ENCODE measurements at regions not wholly inside any gene's neighbourhood (a gene's known extent, or its start where the extent isn't known, plus 50 kb on each side); places are given as distances from the start of the nearest gene placed in this dataset.

- DNase-seq, result no peak
Measured at GRCh38 chr12:63317880-63318279, 166.9 kb upstream of the AVPR1A start.

- DNase-seq, result no peak
Measured at GRCh38 chr12:63317286-63317846, 166.4 kb upstream of the AVPR1A start.

- no peak for DNase-seq
Measured at GRCh38 chr12:63313139-63313538, 162.1 kb upstream of the AVPR1A start.

- DNase-seq, result no peak
Measured at GRCh38 chr12:63308671-63309070, 157.7 kb upstream of the AVPR1A start.

GRCh38 chr12:63307849-63308248 lies 156.8 kb upstream of the AVPR1A start:
- no peak for DNase-seq

- no peak for DNase-seq
Measured at GRCh38 chr12:63305901-63306875, 155.2 kb upstream of the AVPR1A start.

GRCh38 chr12:63304887-63305316 lies 153.9 kb upstream of the AVPR1A start:
- no peak for DNase-seq

GRCh38 chr12:63302941-63303536 lies 152.0 kb upstream of the AVPR1A start:
- no peak for DNase-seq

GRCh38 chr12:63302269-63302940 lies 151.4 kb upstream of the AVPR1A start:
- DNase-seq, result peak; percentile 35

- DNase-seq, result no peak
Measured at GRCh38 chr12:63301311-63301710, 150.3 kb upstream of the AVPR1A start.

GRCh38 chr12:63298386-63298930 lies 147.5 kb upstream of the AVPR1A start:
- no peak for DNase-seq

GRCh38 chr12:63294327-63294632 lies 143.3 kb upstream of the AVPR1A start:
- peak; percentile 95 for DNase-seq

GRCh38 chr12:63292471-63293221 lies 141.6 kb upstream of the AVPR1A start:
- DNase-seq, result peak; percentile 34

- peak; percentile 68 for DNase-seq
Measured at GRCh38 chr12:63276537-63277365, 125.8 kb upstream of the AVPR1A start.

- DNase-seq, result no peak
Measured at GRCh38 chr12:63266988-63267387, 116.0 kb upstream of the AVPR1A start.

GRCh38 chr12:63264629-63265028 lies 113.6 kb upstream of the AVPR1A start:
- DNase-seq, result no peak

GRCh38 chr12:63250486-63250885 lies 99.5 kb upstream of the AVPR1A start:
- no peak for DNase-seq

- no peak for DNase-seq
Measured at GRCh38 chr12:63238892-63239291, 87.9 kb upstream of the AVPR1A start.

- DNase-seq, result no peak
Measured at GRCh38 chr12:63232896-63233295, 81.9 kb upstream of the AVPR1A start.

- no peak for DNase-seq
Measured at GRCh38 chr12:63228853-63229252, 77.9 kb upstream of the AVPR1A start.

- DNase-seq, result no peak
Measured at GRCh38 chr12:63226792-63227463, 75.9 kb upstream of the AVPR1A start.

All from dermis blood vessel endothelial cell (primary cell).